GM12864 (cell line): ENCODE measurements at regions not wholly inside any gene's neighbourhood (a gene's known extent, or its start where the extent isn't known, plus 50 kb on each side); places are given as distances from the start of the nearest gene placed in this dataset.

ENCODE experiments used
- DNase-seq: peaks from one replicate; pipeline ENCODE4 v3.0.0-alpha.2; 2011; ENCODE audit warnings: low read depth
- H3K4me3 ChIP-seq: 2 replicates; pipeline ENCODE4 v1.5.1; 2011; ENCODE audit warnings: mild to moderate bottlenecking, low read depth, low read length, control low read depth
- TF ChIP-seq, protein P1 (sequence below): IDR thresholded peaks from 2 replicates; pipeline ENCODE4 v1.5.1; 2011; ENCODE audit warnings: low read depth, mild to moderate bottlenecking, moderate library complexity, low read length, control low read depth, inconsistent platforms; ENCODE audit errors: missing control alignments

- DNase-seq, result no peak
- no peak overlapping the region for H3K4me3 ChIP-seq
- TF ChIP-seq, protein P1, sequence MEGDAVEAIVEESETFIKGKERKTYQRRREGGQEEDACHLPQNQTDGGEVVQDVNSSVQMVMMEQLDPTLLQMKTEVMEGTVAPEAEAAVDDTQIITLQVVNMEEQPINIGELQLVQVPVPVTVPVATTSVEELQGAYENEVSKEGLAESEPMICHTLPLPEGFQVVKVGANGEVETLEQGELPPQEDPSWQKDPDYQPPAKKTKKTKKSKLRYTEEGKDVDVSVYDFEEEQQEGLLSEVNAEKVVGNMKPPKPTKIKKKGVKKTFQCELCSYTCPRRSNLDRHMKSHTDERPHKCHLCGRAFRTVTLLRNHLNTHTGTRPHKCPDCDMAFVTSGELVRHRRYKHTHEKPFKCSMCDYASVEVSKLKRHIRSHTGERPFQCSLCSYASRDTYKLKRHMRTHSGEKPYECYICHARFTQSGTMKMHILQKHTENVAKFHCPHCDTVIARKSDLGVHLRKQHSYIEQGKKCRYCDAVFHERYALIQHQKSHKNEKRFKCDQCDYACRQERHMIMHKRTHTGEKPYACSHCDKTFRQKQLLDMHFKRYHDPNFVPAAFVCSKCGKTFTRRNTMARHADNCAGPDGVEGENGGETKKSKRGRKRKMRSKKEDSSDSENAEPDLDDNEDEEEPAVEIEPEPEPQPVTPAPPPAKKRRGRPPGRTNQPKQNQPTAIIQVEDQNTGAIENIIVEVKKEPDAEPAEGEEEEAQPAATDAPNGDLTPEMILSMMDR, result no peak
Observed at GRCh38 chr13:22625691-22626090, 555.1 kb upstream of the SGCG start.

DNA sequence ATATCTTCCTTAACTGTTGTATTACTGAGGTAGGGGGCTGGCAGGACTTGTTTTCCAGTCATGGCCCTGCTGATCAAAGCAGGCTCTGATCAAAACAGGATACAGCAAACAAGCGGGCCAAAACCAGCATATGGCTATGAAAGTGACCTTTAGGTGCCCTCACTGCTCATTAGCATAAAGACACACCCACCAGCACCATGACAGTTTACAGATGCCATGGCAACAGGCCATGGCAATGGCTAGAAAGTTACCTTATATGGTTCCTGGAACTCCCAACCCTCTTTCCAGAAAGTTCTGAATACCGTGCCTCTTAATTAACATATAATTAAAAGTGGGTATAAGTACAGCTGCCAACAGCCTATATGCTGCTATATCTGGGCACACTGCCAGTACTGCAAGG, 551.4 kb upstream of the SGCG start:
- TF ChIP-seq, protein P1, result no peak
- DNase-seq, result no peak
- no peak overlapping the region for H3K4me3 ChIP-seq

- no peak for DNase-seq
- TF ChIP-seq, protein P1, result no peak
- no peak overlapping the region for H3K4me3 ChIP-seq
Observed at GRCh38 chr13:22642088-22642487, 538.7 kb upstream of the SGCG start.

DNA sequence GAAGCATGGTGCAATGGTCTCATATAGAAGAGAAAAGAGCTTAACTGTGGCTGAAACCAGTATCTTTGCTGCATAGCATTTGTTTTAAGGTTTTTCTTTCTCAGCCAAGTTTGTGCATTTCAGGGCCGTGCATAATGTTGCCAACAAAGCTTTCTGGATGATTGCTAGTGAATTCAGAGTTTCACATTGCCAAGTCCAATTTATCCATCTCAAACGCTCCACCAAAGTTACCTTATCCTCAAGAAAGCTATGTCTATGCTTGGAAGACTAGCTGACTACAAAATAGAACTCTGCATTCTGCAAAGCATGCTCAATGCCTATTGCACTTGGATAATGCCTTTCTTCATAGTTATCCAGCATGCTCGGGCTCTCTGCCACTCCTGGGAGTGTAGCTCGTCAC, 535.8 kb upstream of the SGCG start:
- TF ChIP-seq, protein P1, result no peak

GRCh38 chr13:22647156-22647850, 533.5 kb upstream of the SGCG start:
- no peak overlapping the region for H3K4me3 ChIP-seq
- no peak for DNase-seq
- TF ChIP-seq, protein P1, result no peak

More for the DNA sequence above, 535.8 kb upstream of the SGCG start:
- no peak overlapping the region for H3K4me3 ChIP-seq
- no peak for DNase-seq

DNA sequence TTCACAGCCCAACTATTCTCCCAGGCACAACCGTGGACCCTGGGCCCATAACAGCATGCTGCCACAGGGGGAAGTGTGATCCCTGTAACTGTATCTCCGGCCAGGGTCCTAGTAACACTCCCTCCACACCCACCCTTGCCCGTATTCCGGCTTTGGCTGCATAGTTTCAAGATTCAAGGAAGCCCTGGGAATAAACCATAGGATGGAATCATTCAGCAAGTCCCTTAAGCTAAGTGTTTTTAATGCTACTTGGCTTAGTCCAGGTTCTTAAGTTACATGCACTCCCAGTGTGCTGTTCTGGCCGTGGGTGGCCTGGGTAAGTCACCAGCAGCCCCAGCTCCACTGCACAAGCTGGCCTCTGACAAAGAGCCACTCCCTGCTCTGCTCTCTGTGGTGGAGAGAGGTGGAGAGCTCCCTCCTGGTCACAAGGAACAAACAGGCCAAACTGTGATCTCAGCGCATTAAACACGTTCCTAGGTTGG, 532.4 kb upstream of the SGCG start:
- H3K4me3 ChIP-seq, result no peak overlapping the region
- no peak for DNase-seq
- TF ChIP-seq, protein P1, result no peak

DNA sequence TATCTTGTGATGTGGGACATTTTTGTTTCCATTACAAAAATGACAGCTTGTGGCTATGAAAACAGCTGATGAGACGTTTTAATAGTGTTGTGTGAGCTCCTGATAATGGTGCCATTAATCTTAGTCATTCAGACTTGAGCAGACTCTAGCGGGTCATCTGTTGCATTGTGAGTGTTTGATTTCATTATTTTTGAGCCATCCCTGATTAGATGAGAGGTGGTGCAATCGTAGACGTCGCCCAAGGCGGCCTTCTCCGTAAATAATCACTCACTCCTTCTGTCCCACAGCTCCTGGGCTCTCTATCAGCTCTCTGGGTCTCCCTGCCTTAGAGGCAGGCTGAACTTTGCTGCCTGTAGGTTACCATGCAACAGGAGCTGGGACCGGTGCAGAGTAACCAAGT, 528.0 kb upstream of the SGCG start:
- H3K4me3 ChIP-seq, result no peak overlapping the region
- DNase-seq, result no peak
- TF ChIP-seq, protein P1, result no peak
